HEK293T (cell line): ENCODE measurements at regions not wholly inside any gene's neighbourhood (a gene's known extent, or its start where the extent isn't known, plus 50 kb on each side); places are given as distances from the start of the nearest gene placed in this dataset.

Source experiments
- CTCF ChIA-PET: fragments of 350-600 bp; formaldehyde crosslinking; extraction: SDS; loops from one replicate; lab custom pipeline; 2021; ENCODE audit warnings: antibody characterized with exemption, inconsistent platforms; lab: Yijun Ruan, JAX
- POLR2A ChIA-PET: fragments of 350-600 bp; formaldehyde crosslinking; extraction: SDS; loops from one replicate; lab custom pipeline; 2020; ENCODE audit warnings: antibody characterized with exemption, inconsistent platforms; lab: Yijun Ruan, JAX
- DNase-seq: peaks from one replicate; pipeline ENCODE4 v3.0.0; 2012; ENCODE audit warnings: mixed read lengths; ENCODE audit errors: extremely low spot score
- ARNT ChIP-seq: fragments of 450-650 bp; IDR thresholded peaks from 2 replicates; pipeline ENCODE4 v1.6.1; 2017; ENCODE audit warnings: mild to moderate bottlenecking
- BHLHE40 ChIP-seq: fragments of 450-650 bp; IDR thresholded peaks from 2 replicates; pipeline ENCODE4 v1.6.1; 2016; ENCODE audit warnings: mild to moderate bottlenecking, moderate library complexity, borderline replicate concordance
- CTBP1 ChIP-seq: fragments of 450-650 bp; IDR thresholded peaks from 2 replicates; pipeline ENCODE4 v1.6.1; 2016; ENCODE audit warnings: borderline replicate concordance
- ELF4 ChIP-seq: fragments of 450-650 bp; IDR thresholded peaks from 2 replicates; pipeline ENCODE4 v1.6.1; 2017; ENCODE audit warnings: antibody characterized with exemption
- FOXA1 ChIP-seq: fragments of 450-650 bp; IDR thresholded peaks from 2 replicates; pipeline ENCODE4 v1.6.1; 2016; ENCODE audit warnings: mild to moderate bottlenecking
- FOXK2 ChIP-seq: fragments of 450-650 bp; IDR thresholded peaks from 2 replicates; pipeline ENCODE4 v1.6.1; 2016; ENCODE audit warnings: mild to moderate bottlenecking
- FOXM1 ChIP-seq: fragments of 450-650 bp; IDR thresholded peaks from 2 replicates; pipeline ENCODE4 v1.6.1; 2017; ENCODE audit warnings: mild to moderate bottlenecking, borderline replicate concordance
- HDGF ChIP-seq: fragments of 450-650 bp; IDR thresholded peaks from 2 replicates; pipeline ENCODE4 v1.6.1; 2017; ENCODE audit warnings: antibody characterized with exemption, borderline replicate concordance
- L3MBTL2 ChIP-seq: fragments of 450-650 bp; conservative IDR thresholded peaks from 2 replicates; pipeline ENCODE4 v1.6.1; 2016; ENCODE audit warnings: mild to moderate bottlenecking
- LEF1 ChIP-seq: fragments of 450-650 bp; IDR thresholded peaks from 2 replicates; pipeline ENCODE4 v1.6.1; 2017; ENCODE audit warnings: mild to moderate bottlenecking, borderline replicate concordance
- NFRKB ChIP-seq: fragments of 450-650 bp; IDR thresholded peaks from 2 replicates; pipeline ENCODE4 v1.6.1; 2016; ENCODE audit warnings: mild to moderate bottlenecking, moderate library complexity
- SP1 ChIP-seq: fragments of 450-650 bp; IDR thresholded peaks from 2 replicates; pipeline ENCODE4 v1.6.1; 2017
- SUZ12 ChIP-seq: fragments of 450-650 bp; IDR thresholded peaks from 2 replicates; pipeline ENCODE4 v1.6.1; 2016; ENCODE audit warnings: mild to moderate bottlenecking
- TARDBP ChIP-seq: fragments of 450-650 bp; IDR thresholded peaks from 2 replicates; pipeline ENCODE4 v1.6.1; 2016
- ZNF384 ChIP-seq: fragments of 450-650 bp; IDR thresholded peaks from 2 replicates; pipeline ENCODE4 v1.6.1; 2016
- TF ChIP-seq, protein P1 (sequence below): fragments of 450-650 bp; IDR thresholded peaks from 2 replicates; pipeline ENCODE4 v1.6.1; 2016

DNA sequence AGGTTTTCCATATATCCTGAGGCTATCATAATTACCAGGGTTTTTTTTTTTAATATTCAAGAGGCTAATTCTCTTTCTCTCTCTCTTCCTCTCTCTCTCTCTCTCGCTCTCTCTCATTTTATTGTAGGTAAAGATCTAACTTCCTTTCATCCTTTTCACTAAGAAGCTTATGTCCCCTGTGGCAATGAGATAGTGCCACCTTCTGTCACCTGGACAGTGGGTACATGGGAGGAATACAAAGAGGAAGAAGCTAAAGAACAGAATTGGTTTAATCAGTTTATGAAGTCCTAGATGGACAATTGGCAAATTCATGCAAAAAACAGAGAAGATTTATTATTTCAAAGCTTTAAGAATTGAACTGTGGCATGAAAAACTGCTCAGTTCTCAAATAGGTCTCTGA lies 1582.3 kb upstream of the TMEFF2 start:
- ChIA-PET POLR2A (no interaction called here), CTCF (no interaction called here)
- TF ChIP-seq FOXK2 (no peak), NFRKB (no peak), TARDBP (no peak)
- DNase-seq, result no peak

DNA sequence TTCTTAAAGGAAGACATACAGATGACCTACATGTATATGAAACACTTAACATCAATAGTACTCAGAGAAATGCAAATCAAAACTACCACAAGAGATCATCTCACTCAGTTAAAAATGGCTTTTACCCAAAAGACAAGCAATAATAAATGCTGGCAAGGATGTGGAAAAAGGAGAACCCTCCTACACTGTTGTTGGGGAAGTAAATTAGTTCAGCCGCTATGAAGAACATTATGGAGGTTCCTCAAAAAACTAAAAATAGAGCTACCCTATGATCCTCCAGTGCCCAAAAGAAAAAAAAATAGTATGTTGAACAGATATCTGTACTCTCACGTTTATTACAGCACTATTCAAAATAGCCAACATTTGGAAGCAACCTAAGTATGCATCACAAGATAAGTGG lies 1579.4 kb upstream of the TMEFF2 start:
- ChIA-PET POLR2A (no interaction called here), CTCF (no interaction called here)
- no peak for DNase-seq
- no peak for TF ChIP-seq SP1
- TF ChIP-seq HDGF, result no peak
- no peak for TF ChIP-seq SUZ12
- TF ChIP-seq FOXA1, result no peak
- TF ChIP-seq FOXK2, result no peak
- no peak for TF ChIP-seq L3MBTL2
- TF ChIP-seq ZNF384, result no peak
- TF ChIP-seq NFRKB, result no peak
- no peak for TF ChIP-seq TARDBP
- TF ChIP-seq ARNT, result no peak
- TF ChIP-seq LEF1, result no peak
- TF ChIP-seq FOXM1, result no peak
- TF ChIP-seq, protein P1, sequence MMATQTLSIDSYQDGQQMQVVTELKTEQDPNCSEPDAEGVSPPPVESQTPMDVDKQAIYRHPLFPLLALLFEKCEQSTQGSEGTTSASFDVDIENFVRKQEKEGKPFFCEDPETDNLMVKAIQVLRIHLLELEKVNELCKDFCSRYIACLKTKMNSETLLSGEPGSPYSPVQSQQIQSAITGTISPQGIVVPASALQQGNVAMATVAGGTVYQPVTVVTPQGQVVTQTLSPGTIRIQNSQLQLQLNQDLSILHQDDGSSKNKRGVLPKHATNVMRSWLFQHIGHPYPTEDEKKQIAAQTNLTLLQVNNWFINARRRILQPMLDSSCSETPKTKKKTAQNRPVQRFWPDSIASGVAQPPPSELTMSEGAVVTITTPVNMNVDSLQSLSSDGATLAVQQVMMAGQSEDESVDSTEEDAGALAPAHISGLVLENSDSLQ, result no peak
- no peak for TF ChIP-seq BHLHE40
- TF ChIP-seq CTBP1, result no peak
- TF ChIP-seq ELF4, result no peak

DNA sequence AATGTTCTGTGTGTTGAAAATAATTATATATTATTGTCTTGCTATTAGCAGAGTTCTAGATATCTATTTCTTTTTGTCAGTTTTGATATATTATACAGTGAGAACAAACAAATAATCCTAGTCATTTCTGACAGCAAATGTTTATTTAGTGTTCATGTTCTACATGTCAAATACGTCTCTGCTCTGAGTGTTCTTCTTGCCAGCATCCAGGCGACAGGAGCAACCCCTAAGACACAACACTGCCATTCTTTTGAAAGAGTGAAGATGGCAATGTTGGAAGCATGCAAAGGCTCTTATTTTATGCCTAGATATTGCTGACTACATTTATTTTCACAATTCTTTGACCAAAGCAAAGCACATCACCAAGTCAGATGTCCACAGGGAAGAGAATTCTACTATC lies 1556.6 kb upstream of the TMEFF2 start:
- ChIA-PET CTCF (no interaction called here), POLR2A (no interaction called here)
- TF ChIP-seq FOXA1 (no peak), ZNF384 (no peak), HDGF (no peak), ARNT (no peak), LEF1 (no peak), BHLHE40 (no peak), L3MBTL2 (no peak), ELF4 (no peak), TARDBP (no peak), CTBP1 (no peak), NFRKB (no peak), SP1 (no peak), FOXK2 (no peak)
- TF ChIP-seq, protein P1, result no peak
- DNase-seq, result no peak

DNA sequence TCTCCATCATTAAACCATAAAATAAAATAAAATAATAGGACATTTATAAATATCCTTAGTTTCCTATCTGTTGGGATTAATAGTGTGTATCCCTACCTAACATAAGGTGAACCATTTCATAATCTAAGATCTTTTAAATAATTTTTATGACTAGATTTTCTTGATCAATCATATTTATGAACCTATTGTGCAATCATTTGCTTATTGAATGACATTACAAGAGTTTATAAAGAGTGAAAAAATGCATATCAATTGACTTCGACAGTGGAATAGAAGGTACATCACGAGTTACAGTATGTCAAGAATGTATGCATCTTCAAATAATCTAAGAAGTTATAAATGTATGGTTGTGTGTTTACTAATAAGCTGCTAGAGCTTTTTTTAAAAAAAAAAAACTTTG lies 1554.8 kb upstream of the TMEFF2 start:
- ChIA-PET POLR2A (no interaction called here), CTCF (no interaction called here)
- no peak for DNase-seq
- TF ChIP-seq CTBP1 (no peak), ELF4 (no peak), FOXK2 (no peak)

DNA sequence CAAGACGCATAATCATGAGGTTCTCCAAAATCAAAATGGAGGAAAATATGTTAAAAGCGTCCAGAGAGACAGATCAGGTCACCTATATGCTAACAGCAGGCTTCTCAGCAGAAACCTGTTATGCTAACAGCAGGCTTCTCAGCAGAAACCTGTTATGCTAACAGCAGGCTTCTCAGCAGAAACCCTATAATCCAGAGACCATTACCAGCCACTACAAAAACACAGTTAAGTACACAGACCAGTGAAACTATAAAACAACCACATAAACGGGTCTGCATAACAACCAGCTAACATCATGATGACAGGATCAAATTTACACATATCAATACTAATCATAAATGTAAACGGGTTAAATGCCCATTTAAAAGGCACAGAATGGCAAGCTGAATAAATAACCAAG lies 1548.4 kb upstream of the TMEFF2 start:
- POLR2A ChIA-PET, result no interaction called here
- DNase-seq, result peak; percentile 4
- CTCF ChIA-PET, result no interaction called here
- TF ChIP-seq, protein P1, result peak; percentile 78
- TF ChIP-seq FOXM1 (no peak), HDGF (no peak), SP1 (no peak), FOXA1 (peak; percentile 44; the same call in 1 of the 2 replicates), ELF4 (no peak), NFRKB (no peak), SUZ12 (no peak), BHLHE40 (no peak), TARDBP (peak; percentile 32; the same call in 1 of the 2 replicates), L3MBTL2 (no peak), LEF1 (no peak), ARNT (peak; percentile 68; the same call in 1 of the 2 replicates), ZNF384 (no peak), FOXK2 (no peak), CTBP1 (peak; percentile 91)

DNA sequence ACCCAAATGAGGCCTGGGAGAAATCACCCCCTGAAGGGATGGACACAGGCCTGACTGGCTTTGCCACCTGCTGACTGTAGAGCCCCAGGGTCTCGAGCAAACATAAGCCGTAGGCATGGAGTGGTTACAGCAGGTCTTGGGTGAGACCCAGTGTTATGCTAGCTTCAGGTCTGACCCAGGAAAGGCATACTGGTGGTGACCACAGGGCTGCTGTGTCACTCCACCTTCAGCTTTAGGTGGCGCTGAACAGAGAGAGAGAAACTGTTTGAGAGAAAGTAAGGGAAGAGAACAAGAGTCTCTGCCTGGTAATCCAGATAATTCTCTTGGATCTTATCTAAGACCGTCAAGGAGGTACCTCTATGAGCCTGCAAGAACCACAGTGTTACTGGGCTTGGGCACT lies 1544.2 kb upstream of the TMEFF2 start:
- no peak for DNase-seq
- ChIA-PET CTCF (no interaction called here), POLR2A (no interaction called here)
- TF ChIP-seq ARNT (no peak), HDGF (no peak), FOXM1 (no peak), FOXK2 (no peak), ELF4 (no peak), ZNF384 (no peak), CTBP1 (no peak), LEF1 (no peak), SUZ12 (no peak), BHLHE40 (no peak), NFRKB (no peak), L3MBTL2 (no peak), SP1 (no peak), FOXA1 (no peak), TARDBP (no peak)
- TF ChIP-seq, protein P1, result no peak
